AML-193 (cell line): ENCODE measurements at regions not wholly inside any gene's neighbourhood (a gene's known extent, or its start where the extent isn't known, plus 50 kb on each side); places are given as distances from the start of the nearest gene placed in this dataset.

Experiments used
- DNase-seq, 2 experiments: peaks; one replicate each; lab custom pipeline; 2025; lab: John Stamatoyannopoulos, UW

DNA sequence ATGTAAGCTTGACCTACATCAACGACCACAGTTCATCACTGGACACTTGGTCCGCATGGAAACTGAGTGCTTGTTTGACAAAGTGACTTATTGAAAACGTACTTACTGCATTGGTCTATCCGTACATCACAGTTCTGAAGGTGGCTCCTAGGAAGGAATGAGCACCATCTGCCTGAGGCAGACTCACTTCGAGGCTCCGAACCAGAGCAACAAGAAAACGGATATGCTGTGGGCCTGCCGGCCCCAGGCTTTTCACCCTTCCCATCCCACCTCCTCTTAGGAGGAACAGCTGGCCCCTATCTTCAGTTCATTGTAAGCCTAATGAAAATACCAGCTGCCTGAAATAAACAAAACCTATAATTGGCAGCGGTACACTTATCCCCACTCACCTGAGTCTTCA, 67.2 kb upstream of the TSLP start:
- no peak for DNase-seq

DNA sequence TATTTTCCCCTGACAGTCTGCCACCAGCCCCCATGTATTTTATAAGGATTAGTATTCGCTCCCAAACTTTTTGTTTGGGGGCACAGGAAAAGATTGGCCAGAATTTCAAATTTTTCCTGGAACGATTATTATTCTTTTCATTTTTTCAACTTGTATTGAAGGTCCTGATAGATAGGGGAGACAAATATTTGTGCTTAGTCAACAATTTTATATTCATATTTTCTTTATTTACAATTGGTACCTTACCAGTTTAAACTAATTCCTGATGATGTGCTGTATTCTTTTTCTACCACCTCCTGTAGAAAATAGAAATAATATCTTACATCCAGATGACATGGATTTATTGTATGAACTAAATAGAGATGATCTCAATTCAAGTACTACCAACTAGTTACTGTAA, 60.7 kb upstream of the TSLP start:
- DNase-seq = no peak

DNA sequence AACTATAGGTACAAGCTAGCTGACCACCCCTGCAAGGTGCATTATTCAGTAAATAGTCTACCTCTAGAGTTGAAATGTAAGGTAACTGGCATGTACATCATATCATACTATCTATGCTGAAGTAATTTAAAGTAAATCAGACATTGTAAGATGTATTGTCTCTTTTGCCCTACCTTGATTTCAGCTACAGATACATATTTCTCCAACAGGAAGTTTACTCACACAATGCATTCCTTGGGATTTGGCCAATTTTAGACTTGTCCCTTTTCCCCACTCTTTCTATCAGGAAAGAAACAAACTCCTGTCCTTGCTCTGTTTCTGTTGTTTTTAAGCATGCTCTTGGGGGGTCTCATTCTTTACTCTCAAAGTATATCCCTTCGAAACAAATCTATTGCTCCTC, 58.5 kb upstream of the TSLP start:
- DNase-seq = no peak

DNA sequence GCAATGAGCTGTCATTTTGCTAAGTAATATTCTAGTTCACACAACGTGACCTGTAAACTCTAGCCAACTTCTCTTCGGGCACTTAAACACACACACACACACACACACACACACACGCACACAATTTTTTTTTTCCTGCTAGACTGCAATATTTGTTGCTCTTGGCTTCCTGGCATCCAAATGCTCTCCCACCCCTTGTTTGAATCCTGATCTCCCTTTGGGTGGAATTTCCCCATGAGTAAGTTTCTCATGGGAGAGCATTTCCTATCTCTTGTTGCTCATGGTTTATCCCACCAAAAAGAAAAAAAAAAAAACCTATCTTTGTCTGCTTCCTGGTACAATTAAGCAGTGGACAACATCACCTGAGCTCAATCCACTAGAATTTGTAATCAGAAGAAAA, 54.7 kb upstream of the TSLP start:
- no peak for DNase-seq

DNA sequence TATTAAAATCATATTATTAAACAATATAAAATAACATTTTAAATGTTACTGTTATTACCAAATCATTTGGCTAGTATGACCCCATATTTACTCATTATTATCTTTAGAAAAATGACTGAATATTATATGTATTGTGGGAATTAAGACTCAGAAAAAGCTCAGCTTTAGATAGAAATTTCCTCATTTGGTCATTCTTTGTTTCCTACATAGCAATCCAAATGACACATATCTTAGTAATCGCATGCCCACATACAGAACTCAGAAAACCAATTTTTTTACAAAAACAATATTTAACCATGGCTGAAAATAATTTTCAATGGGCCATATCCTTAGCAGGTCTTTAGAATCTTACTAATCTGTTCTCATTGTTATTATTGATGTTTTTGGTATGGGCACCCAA, 53.8 kb upstream of the TSLP start:
- DNase-seq = no peak
